NCI-H187 treated with DMSO at 0.1 percent for 48 hours (cell line): ENCODE measurements at regions not wholly inside any gene's neighbourhood (a gene's known extent, or its start where the extent isn't known, plus 50 kb on each side); places are given as distances from the start of the nearest gene placed in this dataset.

Experiments used
- DNase-seq: peaks from one replicate; lab custom pipeline; 2025; lab: John Stamatoyannopoulos, UW

DNA sequence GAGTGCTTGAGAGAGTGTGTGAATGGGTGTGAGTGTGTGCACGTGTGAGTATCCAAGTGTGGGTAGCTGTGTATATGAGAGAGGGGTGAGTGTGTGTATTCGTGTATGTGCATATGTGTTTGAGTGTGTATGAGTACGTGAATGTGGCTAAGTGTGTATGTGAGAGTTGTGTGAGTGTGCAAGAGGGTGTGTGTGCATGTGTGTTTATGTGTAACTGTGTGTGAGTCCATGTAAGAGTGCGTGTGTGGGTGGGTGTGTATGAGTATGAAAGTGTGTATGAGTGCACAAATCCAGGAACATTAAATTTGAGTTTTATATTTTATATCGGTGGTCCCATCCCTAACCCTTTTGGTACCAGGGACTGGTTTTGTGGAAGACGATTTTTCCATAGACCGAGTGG, 156.4 kb downstream of the TENT4A start:
- DNase-seq = no peak

DNA sequence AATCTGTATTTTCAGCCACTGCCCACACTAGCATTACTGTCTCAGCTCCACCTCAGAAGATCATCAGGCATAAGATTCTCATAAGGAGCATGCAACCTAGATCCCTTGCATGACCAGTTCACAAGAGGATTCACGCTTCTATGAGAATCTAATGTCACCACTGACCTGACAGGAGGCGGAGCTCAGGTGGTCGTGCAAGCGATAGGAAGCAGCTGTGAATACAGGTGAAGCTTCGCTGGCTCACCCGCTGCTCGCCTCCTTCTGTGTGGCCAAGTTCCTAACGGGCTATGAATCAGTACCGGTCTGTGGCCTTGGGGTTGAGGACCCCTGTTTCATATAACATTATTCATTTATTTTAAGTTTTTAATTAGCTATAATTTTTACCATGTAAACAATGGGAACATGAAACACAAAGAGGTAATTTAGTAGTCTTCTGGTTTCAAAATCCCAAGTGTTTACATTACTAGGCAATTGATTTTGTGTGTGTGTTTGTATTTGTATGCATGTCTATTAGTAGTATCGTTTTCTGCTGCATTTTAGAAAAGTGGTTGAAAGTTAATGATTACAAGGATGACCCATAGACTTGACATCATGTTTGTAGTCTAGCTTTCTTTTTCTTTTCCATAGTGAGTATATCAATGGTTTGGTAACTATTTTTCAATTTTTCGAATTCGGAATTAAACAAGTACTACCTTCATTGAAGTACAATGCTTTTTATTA, 159.4 kb downstream of the TENT4A start:
- no peak for DNase-seq

DNA sequence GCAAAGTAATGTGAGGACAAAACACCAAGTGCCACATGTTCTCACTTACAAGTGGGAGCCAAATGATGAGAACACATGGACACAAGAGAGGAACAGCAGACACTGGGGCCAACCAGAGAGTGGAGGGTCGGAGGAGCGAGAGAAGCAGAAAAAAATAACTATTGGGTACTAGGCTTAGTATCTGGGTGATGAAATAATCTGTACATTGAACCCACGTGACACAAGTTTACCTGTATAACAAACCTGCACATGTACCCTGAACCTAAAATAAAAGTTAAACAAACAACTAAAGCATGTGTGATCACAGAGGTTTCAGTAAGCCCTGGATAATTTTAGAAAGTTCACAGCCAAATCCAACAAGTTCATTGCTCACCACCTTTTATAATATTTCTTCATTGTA, 160.1 kb downstream of the TENT4A start:
- no peak for DNase-seq

DNA sequence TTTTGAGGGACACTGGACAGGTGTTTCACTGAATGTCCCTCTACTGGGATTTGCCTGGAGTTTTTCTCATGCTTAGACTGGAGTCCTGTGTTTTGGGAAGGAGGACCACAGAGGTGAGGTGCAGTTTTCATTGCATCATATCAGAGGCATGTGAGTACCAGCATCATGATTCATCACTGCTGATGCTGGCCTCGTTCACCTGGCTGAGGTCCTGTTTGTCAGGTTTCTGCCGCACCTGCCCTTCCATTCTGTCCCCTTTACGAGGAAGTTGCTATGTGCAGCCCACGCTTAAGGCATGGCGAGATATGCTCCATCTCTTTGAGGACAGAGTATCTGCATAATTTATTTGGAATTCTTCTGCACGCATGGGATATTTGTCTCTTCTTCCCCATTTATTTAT, 162.1 kb downstream of the TENT4A start:
- DNase-seq = no peak

DNA sequence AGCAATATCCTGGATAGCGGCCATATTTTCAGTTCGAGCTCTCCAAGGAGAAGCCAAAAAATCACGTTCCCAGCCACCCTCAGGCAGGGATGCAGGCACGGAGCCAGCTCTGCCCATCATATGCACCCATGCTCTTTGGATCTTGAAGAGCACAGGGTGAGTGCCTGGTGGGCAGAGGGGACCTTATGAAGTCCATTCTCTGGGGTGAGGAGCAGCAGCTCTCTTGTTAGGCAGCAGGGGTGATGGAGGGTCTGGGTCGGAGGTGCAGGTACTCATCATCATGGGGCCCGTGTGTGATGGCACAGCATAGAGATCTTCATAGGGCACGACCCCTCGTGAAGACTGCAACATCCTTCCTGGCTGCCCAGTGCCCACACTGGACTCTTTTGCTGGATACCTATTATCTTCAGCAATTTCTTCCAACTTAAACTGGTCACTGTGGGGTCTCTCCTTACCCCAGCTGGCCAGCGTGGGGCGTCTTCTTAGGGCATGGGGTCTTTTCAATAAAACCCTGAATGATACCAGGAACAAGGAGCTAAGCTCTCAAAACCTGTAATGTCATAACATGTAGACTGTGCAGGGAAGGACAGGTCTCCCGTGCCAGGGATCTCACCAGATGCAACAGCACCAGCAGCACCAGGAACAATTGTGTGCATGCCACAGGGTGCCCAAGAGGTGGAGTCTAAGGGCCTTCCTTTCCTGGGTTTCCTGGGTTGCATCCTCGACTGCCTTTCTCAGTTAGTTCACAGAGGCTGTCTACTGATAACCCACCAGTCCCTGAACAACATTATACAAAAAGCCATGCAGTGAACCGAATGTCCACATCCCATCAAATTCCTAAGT, 165.0 kb downstream of the TENT4A start:
- DNase-seq = no peak

DNA sequence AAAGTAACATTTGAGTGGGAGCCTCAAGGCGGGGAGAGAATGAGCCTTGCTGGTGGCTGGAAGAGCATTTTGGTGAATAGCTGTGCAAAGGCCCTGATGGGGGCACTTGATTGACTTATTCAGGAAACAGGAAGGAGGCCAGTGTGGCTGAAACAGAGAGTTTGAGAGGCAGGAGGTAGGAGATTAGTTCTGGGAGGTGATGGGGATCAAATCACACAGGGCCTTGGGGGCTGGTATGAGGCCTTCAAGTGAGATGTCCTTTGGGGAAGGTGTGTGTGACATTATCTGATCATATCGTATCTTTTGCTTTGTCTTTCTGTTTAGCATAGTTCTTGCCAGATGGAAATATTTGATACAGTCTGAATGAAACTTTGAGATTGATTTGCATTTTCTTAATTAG, 172.3 kb downstream of the TENT4A start:
- DNase-seq = no peak

DNA sequence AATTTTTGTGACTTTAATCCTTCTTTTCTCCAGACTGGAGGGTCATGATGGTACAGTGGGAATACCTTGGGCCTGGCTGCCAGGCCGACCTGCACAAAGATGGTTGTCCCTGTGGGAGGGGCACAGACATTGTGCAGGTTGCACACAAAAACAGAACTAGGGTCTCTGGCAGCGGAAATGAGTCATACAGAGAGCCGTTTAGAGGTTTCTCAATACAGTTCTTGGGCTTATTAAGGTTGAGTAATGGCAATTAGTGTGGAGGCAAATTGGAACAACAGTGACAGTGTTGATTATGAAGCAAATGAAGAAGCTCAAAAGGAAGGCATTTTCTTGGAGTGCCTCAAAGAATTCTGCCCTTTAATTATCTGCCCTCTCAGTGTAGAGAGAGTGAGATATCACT, 173.6 kb downstream of the TENT4A start:
- no peak for DNase-seq

DNA sequence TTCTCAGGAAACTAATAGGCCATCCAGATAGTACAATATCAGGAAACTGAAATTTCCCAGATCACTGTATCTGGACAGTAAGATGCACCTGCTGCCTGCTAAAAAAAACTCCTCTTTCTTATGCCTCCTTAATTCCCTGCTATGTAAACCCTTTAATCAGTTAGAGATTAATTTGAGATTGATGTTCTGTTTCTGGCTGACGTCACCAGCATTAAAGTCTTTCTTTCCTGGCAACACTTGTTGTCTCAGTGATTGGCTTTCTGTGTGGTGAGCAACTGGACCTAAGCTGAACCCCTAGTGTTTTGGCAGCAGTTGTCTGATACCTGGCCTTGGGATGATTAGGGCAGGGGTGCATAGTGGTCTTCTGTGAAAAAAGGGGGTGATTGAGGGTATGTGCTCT, 175.8 kb downstream of the TENT4A start:
- no peak for DNase-seq

DNA sequence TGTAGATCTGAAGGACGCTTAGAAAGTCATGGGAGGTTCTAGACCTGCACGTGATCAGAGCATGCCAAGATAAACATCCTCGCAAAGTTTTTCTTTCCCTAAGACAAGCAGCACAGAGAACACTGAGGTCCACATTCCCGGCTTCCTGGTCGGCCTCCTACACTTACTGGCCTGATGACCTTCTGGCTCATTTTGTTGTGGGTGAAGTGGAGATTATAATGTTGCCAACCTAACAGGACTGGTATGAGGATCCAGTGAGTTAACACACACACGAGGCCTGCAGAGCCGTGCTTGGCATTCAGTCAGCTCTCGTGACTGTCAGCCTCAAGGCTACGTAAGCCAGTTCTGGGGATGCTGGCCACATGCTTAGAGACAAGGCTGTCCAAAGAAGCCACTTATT, 186.0 kb downstream of the TENT4A start:
- no peak for DNase-seq

DNA sequence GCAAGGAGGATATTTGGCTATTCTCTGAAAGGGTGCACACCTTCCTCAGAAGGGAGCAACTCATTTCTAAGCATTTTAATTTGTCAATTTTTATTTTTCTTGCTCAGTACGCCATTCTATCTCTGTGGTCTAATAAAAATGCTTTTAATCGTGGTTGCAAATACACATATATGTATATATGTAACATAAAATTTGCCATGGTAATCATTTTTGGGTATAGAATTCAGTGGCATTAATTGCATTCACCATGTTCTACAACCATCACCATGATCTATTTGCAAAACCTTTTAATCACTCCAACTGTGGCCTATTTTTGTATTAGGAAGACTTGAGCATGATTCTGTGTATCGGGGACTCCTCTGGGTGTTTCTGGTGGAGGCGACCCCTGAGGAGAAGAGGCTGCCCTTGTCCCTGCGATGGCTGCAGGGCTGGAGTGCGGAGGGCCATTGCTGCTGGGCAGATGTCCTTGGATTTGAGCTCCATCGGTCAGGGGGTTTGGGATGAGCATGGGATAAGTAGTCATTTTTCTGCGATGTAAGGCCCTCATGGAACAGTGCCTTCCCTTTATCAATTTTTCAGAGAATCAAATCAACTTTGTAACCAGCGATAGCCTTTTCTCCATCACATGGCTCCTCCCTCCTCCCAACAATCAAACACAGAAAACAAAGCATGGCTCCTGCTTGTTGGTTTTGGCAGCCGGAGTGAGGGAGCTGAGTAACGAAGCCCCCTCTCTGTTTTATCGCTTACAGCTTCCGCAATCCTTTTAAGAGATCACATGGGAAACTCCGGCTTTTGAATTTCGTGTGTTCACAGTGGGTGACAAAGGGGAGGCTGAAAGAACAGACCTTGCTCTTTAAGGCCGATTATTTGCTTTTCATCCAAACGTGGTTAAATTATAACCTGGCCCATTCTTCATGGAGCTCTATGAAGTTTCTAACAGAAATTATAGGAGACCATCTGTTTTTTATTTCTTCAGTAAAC, 187.3 kb downstream of the TENT4A start:
- DNase-seq = no peak

DNA sequence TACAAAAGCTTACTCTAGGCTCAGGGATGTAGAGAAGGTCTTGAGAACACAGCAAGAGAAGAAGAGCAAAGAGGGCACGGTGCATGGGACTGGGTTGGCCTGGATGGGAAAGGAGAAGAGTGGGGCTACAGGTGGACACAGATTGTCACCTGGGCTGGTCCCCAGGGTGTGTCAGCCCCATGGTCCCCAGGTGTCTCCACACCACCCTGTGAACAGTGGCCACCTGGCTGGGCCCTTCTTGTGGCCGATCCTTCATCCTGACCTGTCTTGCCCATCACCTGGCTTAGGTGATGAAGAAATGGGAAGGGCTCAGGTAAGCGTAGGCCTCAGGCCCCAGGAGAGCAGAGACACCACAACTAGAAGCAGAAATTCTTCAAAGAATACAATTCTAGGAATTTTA, 188.9 kb downstream of the TENT4A start:
- DNase-seq = no peak

DNA sequence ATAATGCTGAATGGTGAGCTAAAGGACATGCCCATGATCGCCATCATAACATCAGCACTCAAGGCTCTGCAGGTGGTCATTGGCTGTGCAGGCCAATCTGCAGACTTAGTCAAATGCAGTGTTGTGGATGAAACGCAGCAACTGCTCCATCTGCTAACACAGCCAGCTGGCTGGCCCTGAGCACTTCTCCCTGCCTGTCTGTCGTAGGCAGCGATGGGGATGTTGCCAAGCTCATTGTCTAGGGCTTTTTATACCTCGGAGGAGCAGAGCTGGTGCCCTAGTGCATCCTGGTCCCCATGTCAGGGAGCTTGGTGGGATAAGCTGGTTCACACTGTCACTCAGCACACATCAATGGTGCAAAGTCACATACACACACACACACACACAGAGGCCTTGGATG, 189.4 kb downstream of the TENT4A start:
- no peak for DNase-seq

DNA sequence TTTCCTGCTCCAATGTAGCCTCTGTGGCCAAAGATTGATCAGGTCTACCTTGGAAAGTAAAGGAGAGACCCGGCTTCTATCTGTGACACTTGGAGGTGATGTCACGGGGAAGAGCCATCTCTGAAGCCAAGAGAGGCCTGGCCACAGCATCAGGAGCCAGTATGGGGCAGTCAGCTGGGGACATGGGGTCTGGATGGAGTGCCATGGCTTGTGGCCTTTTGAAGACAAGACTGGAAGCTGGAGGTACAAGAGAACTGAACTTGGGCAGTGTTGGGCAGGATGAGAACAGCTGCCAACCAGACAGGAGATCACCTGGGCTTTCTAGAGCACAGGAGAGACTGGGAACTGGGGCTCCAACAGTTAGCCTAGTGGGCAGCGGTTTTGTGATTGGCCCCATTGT, 190.7 kb downstream of the TENT4A start:
- no peak for DNase-seq

DNA sequence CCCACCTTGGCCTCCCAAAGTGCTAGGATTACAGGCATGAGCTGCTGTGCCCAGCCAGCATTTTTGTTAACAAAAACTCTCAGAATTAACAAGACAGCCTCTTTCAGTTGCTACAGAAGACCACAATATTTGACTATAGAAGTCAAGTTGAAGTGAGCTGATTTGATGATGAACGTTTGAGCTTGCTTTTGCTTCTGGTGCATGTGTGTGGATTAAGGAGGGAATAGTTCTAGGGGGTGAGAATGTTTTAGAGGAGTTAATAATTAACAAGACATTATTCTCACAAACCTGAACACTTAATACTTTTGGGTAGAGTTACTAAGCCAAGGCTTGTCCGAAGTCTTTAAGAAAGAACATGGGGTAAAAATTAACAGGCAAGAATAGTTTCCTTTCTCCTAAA, 191.6 kb downstream of the TENT4A start:
- no peak for DNase-seq

DNA sequence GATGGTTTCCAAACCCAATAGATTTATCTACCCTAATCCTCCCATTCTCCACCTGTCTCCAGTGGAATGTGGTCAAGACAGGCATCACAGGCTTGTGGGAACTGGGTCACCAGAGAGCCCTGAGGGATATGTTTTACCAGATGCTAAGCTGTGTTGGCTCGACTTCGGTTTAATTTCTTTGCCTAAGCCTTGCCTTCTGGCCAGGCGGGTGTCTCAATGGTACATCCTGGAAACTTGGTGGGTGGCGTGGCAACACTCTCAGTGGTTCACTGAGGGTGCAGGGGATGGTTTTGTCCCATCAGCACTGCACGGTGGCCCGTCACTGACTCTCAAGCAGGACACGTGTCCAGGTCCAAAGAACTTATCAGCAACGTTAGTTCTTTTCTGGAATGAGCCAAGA, 192.2 kb downstream of the TENT4A start:
- no peak for DNase-seq

DNA sequence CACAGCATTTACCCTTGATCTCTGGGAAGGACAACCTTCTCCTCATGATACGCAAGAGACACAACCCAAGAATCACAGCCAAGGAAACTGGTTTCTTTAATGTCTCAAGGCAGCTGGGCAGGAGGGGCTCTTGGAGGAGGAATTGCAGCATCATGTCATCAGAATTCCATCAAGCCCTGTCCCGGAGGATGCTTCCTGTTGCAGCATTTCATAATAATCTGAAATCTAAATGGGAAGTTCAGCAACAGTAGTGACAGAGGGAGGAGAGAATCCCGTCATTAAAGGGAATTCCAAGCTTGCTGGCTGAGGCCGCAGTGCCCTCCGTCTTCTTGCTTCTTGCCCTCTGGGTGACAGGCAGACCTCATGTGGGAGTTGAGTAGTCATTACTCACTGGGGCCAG, 192.7 kb downstream of the TENT4A start:
- DNase-seq = no peak

DNA sequence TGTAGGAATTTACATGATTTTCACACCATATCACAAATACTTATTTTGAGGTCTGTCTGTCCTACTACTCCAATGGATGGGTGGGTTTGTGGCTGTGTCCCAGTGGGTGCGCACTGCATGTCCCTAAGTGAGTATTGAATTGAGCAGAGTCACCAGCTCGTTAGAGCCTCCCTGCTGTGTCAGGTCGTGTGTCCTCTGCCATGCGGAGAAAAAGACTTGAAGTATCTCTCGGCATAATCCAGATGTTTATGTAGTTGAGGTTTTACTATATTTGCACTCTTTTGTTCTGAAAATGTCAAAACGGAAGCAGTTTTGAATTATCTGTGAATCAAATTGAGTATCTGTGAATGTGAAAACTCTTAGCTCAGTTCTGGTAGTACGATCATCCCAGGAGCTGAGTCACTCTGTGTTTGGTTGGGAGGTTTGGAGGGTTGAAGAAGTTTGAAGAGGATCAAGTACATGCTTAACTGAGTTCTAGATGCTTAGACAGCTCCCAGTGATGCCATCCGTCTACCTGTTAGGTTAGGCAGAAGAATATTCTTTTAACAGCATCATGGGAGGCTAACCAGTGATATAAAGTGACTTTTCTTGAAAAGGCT, 194.2 kb downstream of the TENT4A start:
- no peak for DNase-seq

DNA sequence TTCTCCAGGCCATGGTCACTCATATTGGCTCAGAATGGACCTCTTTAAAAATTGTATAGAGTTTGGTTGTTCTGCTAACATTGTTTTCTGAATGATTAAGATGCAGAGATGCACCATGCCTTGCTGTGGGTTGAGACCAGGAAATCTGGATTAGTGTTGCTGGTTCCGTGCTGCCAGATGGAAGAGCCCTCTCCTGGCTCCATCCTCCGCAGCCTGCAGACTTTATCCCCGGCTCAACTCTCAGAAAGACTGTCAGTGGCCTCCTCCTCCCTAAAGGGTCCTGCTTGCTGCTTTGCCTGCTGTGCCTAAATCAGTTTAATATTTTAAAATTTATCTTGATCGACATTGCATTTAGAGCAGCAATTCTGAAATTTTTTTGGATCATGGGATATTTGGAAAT, 196.7 kb downstream of the TENT4A start:
- DNase-seq = no peak

DNA sequence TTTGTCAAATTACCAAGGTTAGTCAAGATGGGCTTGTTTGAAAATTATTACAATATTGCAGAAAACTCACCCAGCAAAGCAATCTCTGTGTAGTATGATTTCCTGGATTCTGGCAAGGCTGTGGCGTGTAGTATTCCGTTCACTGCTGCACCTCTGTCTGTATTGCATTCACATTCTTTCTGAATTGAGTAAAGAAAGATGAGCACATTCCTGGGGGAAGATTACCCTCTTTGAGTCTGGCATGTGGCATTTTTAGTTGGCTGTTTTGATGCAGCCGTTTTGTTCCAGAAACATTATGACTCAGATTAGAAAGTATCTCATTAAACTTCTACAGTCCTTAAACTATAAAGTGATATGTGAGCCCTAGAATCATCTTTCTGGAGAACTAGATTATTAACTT, 197.7 kb downstream of the TENT4A start:
- DNase-seq = no peak

DNA sequence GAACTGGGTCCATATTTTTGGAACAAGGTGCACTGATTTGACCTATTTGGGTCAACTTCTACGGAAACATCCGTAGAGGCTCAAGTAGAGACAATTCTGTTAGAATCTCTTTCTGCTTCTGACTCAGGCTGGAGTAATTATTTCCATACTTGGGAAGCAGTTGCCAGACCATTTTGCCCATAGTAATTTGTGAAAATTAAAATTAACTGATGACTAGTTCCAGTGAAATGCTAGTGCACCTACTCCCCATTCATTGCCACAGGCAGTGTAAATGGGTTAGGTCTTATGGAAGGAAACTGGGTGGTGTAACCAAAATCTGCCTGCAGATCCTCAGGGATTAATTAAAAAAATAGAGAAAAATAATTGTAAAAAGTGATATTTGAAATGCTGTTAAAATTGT, 201.1 kb downstream of the TENT4A start:
- no peak for DNase-seq

DNA sequence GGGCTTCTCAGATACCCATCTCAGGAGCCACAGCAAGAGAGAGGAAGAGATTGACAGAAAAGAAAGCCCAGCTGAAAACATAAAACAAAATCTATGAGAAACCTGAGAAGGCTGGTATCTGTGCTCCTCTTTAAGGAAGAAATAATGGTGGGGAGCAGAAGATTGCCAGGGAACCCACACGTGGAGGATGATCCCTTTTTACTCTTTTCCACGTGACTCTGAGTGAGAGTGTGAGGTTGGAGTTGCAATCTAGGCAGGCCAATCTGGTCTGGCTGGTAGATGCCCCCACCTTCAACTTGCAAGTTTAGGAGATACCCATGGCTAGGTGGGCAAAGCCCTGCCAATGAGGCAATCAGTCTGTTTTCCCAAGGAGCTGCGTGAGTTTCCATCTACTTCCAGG, 202.3 kb downstream of the TENT4A start:
- DNase-seq = no peak

DNA sequence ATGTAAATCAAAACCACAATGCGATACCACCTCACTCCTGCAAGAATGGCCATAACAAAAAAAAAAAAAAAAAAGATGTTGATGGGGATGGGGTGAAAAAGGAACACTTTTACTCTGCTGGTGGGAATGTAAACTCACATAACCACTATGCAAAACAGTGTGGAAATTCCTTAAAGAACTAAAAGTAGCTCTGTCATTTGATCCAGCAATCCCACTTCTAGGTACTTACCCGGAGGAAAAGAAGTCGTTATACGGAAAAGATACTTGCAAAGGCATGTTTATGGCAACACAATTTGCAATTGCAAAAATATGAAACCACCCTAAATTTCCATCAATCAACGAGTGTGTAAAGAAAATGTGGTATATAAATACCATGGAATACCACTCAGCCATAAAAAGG, 205.0 kb downstream of the TENT4A start:
- DNase-seq = no peak
